ENCODE measurements at regions not wholly inside any gene's neighbourhood (a gene's known extent, or its start where the extent isn't known, plus 50 kb on each side); places are given as distances from the start of the nearest gene placed in this dataset.

DNA sequence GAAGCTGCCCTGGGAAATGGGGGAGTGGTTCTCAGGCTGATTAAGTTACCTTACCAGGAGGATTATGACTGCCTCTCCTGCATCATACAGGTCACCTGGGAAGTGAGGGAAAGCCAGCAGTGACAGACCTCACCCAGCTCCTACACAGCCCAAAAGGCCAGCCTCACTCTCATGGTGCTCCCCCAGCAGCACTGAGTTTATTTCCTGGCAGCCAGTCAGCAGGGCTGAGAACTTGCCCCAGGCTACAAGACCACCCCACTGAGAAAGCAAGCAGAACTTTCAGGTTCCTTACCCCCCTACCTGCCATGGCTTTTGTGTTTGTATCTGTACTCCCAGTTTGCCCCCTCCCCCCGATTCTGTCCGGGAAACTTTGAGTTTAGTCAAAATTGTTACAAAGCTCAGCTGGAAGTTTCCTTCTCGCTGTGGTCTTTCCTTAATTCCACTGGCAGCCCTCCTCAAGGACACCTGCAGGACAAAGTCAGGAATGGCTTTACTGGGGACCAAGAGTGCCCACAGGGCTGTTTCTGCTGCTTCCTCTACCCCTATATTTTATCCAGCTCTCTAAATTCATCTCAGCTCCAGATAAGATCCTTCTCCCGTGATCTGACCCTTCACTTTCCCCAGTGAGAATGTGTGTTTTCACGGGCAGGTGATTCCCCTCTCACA lies 649.8 kb upstream of the MBL2 start:
- no peak for TF ChIP-seq EZH2 (IDR thresholded peaks at IDR 0.05; ENCODE audit: low read length)
- no peak for TF ChIP-seq CTCF (optimal IDR thresholded peaks at IDR 0.05 in 1 of 3, IDR thresholded peaks at IDR 0.05 in 1 of 3, conservative IDR thresholded peaks at IDR 0.05 in 1 of 3; ENCODE audit: extremely low read depth in 1 of 3, insufficient read depth in 2 of 3, low read length in 3 of 3)
- Histone ChIP-seq H3K9me3 (ENCODE audit: control insufficient read depth, low read depth, low read length) (no peaks in the 10 kb centered on the region), H3K4me1 (ENCODE audit: control insufficient read depth, extremely low read depth, insufficient read depth, low read length) (no peaks in the 10 kb centered on the region), H3K9me1 (ENCODE audit: control insufficient read depth, extremely low read depth, insufficient read depth, low read length) (no peaks in the 10 kb centered on the region), H3K4me3 (ENCODE audit: control insufficient read depth in 2 of 3, extremely low read depth in 1 of 3, insufficient read depth in 2 of 3, low read depth in 1 of 3, low read length in 3 of 3) (no peak overlapping the region), H3K36me3 (ENCODE audit: control insufficient read depth in 2 of 2, extremely low read depth in 1 of 2, insufficient read depth in 2 of 2, low read length in 2 of 2) (no peaks in the 10 kb centered on the region), H3K27ac (ENCODE audit: control insufficient read depth, insufficient read depth, low read length) (no peak overlapping the region), H3K79me2 (ENCODE audit: control insufficient read depth, insufficient read depth, low read length) (no peaks in the 10 kb centered on the region), H3K27me3 (ENCODE audit: control insufficient read depth, extremely low read depth, insufficient read depth, low read length) (no peaks in the 10 kb centered on the region), H2AFZ (ENCODE audit: control insufficient read depth, low read length) (no peak overlapping the region), H3K4me2 (ENCODE audit: control insufficient read depth, extremely low read depth, insufficient read depth, low read depth, low read length) (no peak overlapping the region), H3K9ac (ENCODE audit: control insufficient read depth, extremely low read depth, insufficient read depth, low read length) (no peak overlapping the region), H4K20me1 (ENCODE audit: control insufficient read depth, extremely low read depth, insufficient read depth, low read length) (no peaks in the 10 kb centered on the region)
- DNase-seq (ENCODE audit: low read depth, low spot score) (no peak), FAIRE-seq (no peak)
- dilution Hi-C loops (cut with MboI; ENCODE audit: extremely low pct_ligation_motif_present, low sequenced_read_pairs) = no loop called here

DNA sequence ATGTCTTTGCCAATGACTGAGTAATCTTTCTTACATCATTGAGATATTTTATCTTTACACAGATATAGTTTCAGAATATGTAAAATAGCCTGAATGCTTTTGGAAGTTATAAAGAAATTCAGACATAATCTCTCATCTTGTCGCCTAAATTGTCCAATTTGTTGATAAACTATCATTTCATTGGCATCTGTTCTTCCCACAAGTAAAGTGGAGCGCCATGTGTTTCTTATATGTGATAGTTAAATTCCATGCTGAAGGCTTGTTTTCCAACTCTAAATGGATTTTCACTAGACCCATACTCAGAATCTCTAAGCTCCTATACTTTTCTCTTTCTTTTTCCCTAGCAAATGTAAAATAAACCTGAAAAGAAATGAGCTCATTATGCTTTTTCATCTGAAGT lies 640.1 kb upstream of the MBL2 start:
- Histone ChIP-seq H3K4me3 (ENCODE audit: control insufficient read depth in 2 of 3, extremely low read depth in 1 of 3, insufficient read depth in 2 of 3, low read depth in 1 of 3, low read length in 3 of 3) (no peak overlapping the region), H3K36me3 (ENCODE audit: control insufficient read depth in 2 of 2, extremely low read depth in 1 of 2, insufficient read depth in 2 of 2, low read length in 2 of 2) (no peaks in the 10 kb centered on the region), H3K4me2 (ENCODE audit: control insufficient read depth, extremely low read depth, insufficient read depth, low read depth, low read length) (no peak overlapping the region), H3K9me1 (ENCODE audit: control insufficient read depth, extremely low read depth, insufficient read depth, low read length) (no peaks in the 10 kb centered on the region), H3K9me3 (ENCODE audit: control insufficient read depth, low read depth, low read length) (no peaks in the 10 kb centered on the region), H3K27ac (ENCODE audit: control insufficient read depth, insufficient read depth, low read length) (no peak overlapping the region), H3K79me2 (ENCODE audit: control insufficient read depth, insufficient read depth, low read length) (no peaks in the 10 kb centered on the region), H3K27me3 (ENCODE audit: control insufficient read depth, extremely low read depth, insufficient read depth, low read length) (no peaks in the 10 kb centered on the region), H3K9ac (ENCODE audit: control insufficient read depth, extremely low read depth, insufficient read depth, low read length) (no peak overlapping the region), H3K4me1 (ENCODE audit: control insufficient read depth, extremely low read depth, insufficient read depth, low read length) (no peaks in the 10 kb centered on the region), H4K20me1 (ENCODE audit: control insufficient read depth, extremely low read depth, insufficient read depth, low read length) (no peaks in the 10 kb centered on the region), H2AFZ (ENCODE audit: control insufficient read depth, low read length) (no peak overlapping the region)
- TF ChIP-seq EZH2 (IDR thresholded peaks at IDR 0.05; ENCODE audit: low read length) = no peak
- no peak for TF ChIP-seq CTCF (optimal IDR thresholded peaks at IDR 0.05 in 1 of 3, IDR thresholded peaks at IDR 0.05 in 1 of 3, conservative IDR thresholded peaks at IDR 0.05 in 1 of 3; ENCODE audit: extremely low read depth in 1 of 3, insufficient read depth in 2 of 3, low read length in 3 of 3)
- dilution Hi-C loops (cut with MboI; ENCODE audit: extremely low pct_ligation_motif_present, low sequenced_read_pairs) = no loop called here
- FAIRE-seq (no peak), DNase-seq (ENCODE audit: low read depth, low spot score) (no peak)
